Osteoblast (primary cell): ENCODE measurements at regions not wholly inside any gene's neighbourhood (a gene's known extent, or its start where the extent isn't known, plus 50 kb on each side); places are given as distances from the start of the nearest gene placed in this dataset.

Experiments used
- DNase-seq: peaks from one replicate; pipeline ENCODE4 v3.0.0; 2011; ENCODE audit warnings: low spot score, mixed read lengths; ENCODE audit not compliant: insufficient read length; ENCODE audit errors: missing footprints
- H2AFZ ChIP-seq: 2 replicates; pipeline ENCODE4 v1.6.0; 2011; ENCODE audit warnings: mild to moderate bottlenecking, low read length
- H3K27ac ChIP-seq: 2 replicates; pipeline ENCODE4 v1.5.1; 2011; ENCODE audit warnings: mild to moderate bottlenecking, low read depth, low read length, moderate library complexity
- H3K27me3 ChIP-seq: 2 replicates; pipeline ENCODE4 v1.6.0; 2012; ENCODE audit warnings: mild to moderate bottlenecking, control low read depth, inconsistent platforms, low read length, moderate library complexity; ENCODE audit not compliant: insufficient read depth
- H3K36me3 ChIP-seq: 2 replicates; pipeline ENCODE4 v1.5.1; 2011; ENCODE audit warnings: mild to moderate bottlenecking, low read length, control low read depth, moderate library complexity; ENCODE audit not compliant: insufficient read depth
- H3K4me1 ChIP-seq: 2 replicates; pipeline ENCODE4 v1.5.1; 2011; ENCODE audit warnings: mild to moderate bottlenecking, low read length, control low read depth, moderate library complexity; ENCODE audit not compliant: insufficient read depth
- H3K4me2 ChIP-seq: 2 replicates; pipeline ENCODE4 v1.6.0; 2011; ENCODE audit warnings: mild to moderate bottlenecking, low read length; ENCODE audit not compliant: insufficient read depth
- H3K4me3 ChIP-seq: fragments of 200-600 bp; sonication (generic); 3 replicates; pipeline ENCODE4 v1.5.1; 2012; ENCODE audit warnings: mild to moderate bottlenecking, low read length, inconsistent platforms; ENCODE audit not compliant: insufficient read depth
- H3K79me2 ChIP-seq: 2 replicates; pipeline ENCODE4 v1.6.0; 2012; ENCODE audit warnings: mild to moderate bottlenecking, low read length, control low read depth, inconsistent platforms; ENCODE audit not compliant: insufficient read depth
- H3K9me3 ChIP-seq: 2 replicates; pipeline ENCODE4 v1.5.1; 2011; ENCODE audit warnings: low read depth, low read length, control low read depth
- H4K20me1 ChIP-seq: 2 replicates; pipeline ENCODE4 v1.6.0; 2012; ENCODE audit warnings: mild to moderate bottlenecking, low read length, control low read depth; ENCODE audit not compliant: insufficient read depth
- CTCF ChIP-seq: IDR thresholded peaks from 2 replicates; pipeline ENCODE4 v1.5.1; 2011; ENCODE audit warnings: mild to moderate bottlenecking, low read depth, low read length, moderate library complexity; ENCODE audit errors: extremely low read depth

- no peaks in the 10 kb centered on the region for H3K4me1 ChIP-seq
- H3K36me3 ChIP-seq, result no peaks in the 10 kb centered on the region
- no peak for DNase-seq
- no peaks in the 10 kb centered on the region for H4K20me1 ChIP-seq
- no peaks in the 10 kb centered on the region for H3K9me3 ChIP-seq
- H3K4me3 ChIP-seq, result no peak overlapping the region
- H2AFZ ChIP-seq, result no peak overlapping the region
- TF ChIP-seq CTCF, result no peak
- no peak overlapping the region for H3K27ac ChIP-seq
- H3K4me2 ChIP-seq, result no peak overlapping the region
- H3K27me3 ChIP-seq, result no peaks in the 10 kb centered on the region
- no peaks in the 10 kb centered on the region for H3K79me2 ChIP-seq
Measured at GRCh38 chr17:70773258-70773657, 603.9 kb downstream of the KCNJ2 start.

- H3K36me3 ChIP-seq, result no peaks in the 10 kb centered on the region
- no peaks in the 10 kb centered on the region for H4K20me1 ChIP-seq
- H2AFZ ChIP-seq, result no peak overlapping the region
- H3K4me2 ChIP-seq, result no peak overlapping the region
- no peaks in the 10 kb centered on the region for H3K9me3 ChIP-seq
- no peaks in the 10 kb centered on the region for H3K4me1 ChIP-seq
- H3K79me2 ChIP-seq, result no peaks in the 10 kb centered on the region
- no peak overlapping the region for H3K27ac ChIP-seq
- DNase-seq, result no peak
- H3K4me3 ChIP-seq, result no peak overlapping the region
- no peak for TF ChIP-seq CTCF
- H3K27me3 ChIP-seq, result no peaks in the 10 kb centered on the region
Measured at GRCh38 chr17:70774339-70775117, 605.2 kb downstream of the KCNJ2 start.

- Histone ChIP-seq H3K4me2 (no peak overlapping the region), H2AFZ (no peak overlapping the region), H3K36me3 (no peaks in the 10 kb centered on the region), H4K20me1 (no peaks in the 10 kb centered on the region), H3K4me3 (no peak overlapping the region), H3K4me1 (no peaks in the 10 kb centered on the region), H3K79me2 (no peaks in the 10 kb centered on the region), H3K27ac (no peak overlapping the region), H3K27me3 (no peaks in the 10 kb centered on the region), H3K9me3 (no peaks in the 10 kb centered on the region)
- no peak for TF ChIP-seq CTCF
- no peak for DNase-seq
Measured at GRCh38 chr17:70775679-70776078, 606.3 kb downstream of the KCNJ2 start.

- H3K9me3 ChIP-seq, result no peaks in the 10 kb centered on the region
- no peak overlapping the region for H3K27ac ChIP-seq
- H3K4me1 ChIP-seq, result no peaks in the 10 kb centered on the region
- no peak overlapping the region for H3K4me3 ChIP-seq
- no peaks in the 10 kb centered on the region for H4K20me1 ChIP-seq
- H2AFZ ChIP-seq, result no peak overlapping the region
- no peaks in the 10 kb centered on the region for H3K27me3 ChIP-seq
- no peaks in the 10 kb centered on the region for H3K79me2 ChIP-seq
- DNase-seq, result no peak
- TF ChIP-seq CTCF, result no peak
- H3K4me2 ChIP-seq, result no peak overlapping the region
- H3K36me3 ChIP-seq, result no peaks in the 10 kb centered on the region
Measured at GRCh38 chr17:70776441-70776840, 607.1 kb downstream of the KCNJ2 start.
